Colon (tissue), 2 donors: ENCODE measurements at regions not wholly inside any gene's neighbourhood (a gene's known extent, or its start where the extent isn't known, plus 50 kb on each side); places are given as distances from the start of the nearest gene placed in this dataset.

Source experiments
- FAIRE-seq: peaks from 2 replicates; lab custom pipeline; 2012; peaks lifted over from hg19 to GRCh38; lab: Jason Lieb, UNC
- donor health status: control.
- donor health status: control.

DNA sequence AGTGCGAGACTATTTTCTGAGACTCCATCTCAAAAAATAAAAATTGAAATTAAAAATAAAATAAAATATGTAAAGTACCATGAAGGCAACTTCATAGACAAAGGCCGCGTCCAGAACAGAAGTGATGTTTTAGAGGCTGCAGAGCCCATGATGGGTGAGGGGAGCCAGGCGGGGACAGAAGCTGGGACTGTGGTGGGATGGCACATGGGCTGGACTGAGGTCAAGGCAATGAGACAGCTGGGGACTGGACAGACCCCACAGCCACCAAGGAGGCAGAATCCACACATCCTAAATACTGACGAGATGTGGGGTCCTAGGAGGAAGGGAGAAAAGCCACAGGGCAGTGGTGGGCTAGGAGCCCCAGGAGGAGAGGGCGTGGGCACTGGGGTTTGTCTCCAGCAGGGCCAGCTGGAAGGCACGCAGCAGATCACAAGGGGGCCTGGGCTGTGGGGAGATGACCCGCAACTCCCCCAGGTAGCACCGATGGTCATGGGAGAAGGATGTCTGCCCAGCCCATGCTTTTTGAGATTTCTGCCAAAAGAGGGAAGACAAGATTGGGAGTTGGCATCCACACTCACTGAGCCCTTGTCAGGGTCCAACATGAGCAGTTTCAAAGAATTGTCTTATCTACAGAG lies 74.3 kb downstream of the KCNF1 start:
- FAIRE-seq, result no peak

DNA sequence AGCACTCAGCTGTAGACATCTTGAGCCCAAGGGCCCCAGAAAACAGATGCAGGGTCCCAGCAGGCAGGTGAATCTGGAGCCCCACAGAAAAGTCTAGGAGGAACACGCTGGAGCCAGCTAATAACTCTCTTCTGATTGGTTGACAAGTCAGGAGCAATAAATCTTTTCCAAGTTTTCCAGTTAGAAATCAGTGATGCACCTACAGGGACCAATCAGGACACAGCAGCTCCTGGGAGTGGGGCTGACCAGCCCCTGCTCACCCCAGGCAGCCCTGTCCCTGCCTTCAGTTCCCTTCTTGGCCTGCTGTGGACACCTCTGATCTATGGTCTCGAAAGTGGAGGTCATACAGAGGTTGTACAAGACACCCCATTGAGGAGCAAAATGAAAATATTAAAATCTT lies 75.7 kb downstream of the KCNF1 start:
- FAIRE-seq, result no peak

DNA sequence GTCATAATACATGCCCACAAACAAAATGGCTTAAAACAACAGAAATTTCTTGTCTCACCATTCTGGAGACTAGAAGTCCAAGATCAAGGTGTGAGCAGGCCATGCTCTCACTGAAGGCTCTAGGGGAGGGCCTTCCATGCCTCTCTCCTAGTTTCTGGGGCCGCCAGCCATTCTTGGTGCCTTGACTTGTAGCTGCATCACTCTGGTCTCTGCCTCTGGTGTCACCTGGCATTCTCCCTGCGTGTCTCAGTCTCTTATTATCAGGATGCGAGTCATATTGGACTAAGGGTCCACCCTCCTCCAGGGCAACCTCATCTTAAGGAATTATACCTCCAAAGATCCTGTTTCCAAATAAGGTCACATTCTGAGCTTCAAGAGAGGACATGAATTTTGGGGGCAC lies 76.1 kb downstream of the KCNF1 start:
- no peak for FAIRE-seq

DNA sequence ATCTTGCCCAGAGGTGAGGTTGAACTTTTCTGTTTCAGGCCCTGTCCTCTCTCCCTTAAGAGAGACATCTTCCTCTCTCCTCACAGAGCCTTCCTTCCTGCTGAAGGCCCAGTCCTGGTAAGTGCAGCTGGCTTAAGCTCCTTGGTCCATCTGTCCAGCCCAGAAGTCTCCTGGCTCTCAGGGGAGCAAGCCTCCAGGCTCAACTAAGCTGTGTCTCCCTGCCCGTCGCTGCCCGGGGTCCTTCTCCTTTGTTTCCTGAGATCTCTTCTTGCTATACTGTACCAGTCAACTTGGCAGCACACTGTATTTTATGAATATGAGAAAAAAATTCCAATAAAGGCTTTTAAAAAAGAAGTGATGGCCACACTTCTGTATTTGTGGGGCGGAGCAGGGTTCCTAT lies 77.4 kb downstream of the KCNF1 start:
- no peak for FAIRE-seq

DNA sequence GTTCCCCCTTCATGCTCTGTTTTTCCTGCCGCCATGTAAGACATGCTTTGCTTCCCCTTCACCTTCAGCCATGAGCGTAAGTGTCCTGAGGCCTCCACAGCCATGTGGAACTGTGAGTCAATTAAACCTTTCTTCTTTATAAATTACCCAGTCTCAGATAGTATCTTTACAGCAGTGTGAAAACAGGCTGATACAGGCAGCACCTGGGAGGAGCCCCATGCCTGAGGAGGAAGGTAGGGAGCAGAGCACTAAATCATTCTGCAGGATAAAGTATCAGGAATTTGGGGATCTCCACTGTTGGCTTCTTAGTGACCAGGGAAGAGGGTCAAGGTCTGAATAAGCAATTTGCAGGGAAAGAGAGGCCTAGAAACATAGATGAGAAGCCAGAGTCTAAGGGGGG lies 78.0 kb downstream of the KCNF1 start:
- no peak for FAIRE-seq

DNA sequence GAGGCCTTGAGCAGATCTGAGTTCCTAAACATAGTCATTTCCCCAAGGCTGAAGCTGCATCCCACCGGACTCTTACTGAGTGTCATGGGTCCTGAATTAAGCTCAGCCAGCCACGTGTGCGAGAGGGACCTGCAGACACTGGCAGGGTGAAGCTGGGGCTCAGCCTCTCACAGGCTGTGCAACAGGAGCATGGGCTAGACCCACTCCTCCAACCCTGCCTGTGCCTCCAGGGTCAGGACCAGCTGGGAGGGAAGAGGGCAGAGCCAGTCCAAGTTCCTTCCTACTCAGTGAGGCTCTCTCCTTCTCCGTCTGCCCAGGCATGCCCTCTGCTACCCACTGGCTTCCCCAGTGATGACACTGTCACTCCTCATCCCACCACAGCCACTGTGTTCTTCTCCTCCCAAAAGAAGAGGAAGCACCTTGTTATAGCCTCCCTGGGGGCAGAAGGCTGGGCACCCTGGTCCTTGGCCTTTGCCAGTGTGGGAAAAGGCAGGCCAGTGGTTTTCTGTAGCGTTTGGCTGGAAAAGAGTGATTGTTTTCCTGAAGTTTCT lies 78.9 kb downstream of the KCNF1 start:
- no peak for FAIRE-seq

DNA sequence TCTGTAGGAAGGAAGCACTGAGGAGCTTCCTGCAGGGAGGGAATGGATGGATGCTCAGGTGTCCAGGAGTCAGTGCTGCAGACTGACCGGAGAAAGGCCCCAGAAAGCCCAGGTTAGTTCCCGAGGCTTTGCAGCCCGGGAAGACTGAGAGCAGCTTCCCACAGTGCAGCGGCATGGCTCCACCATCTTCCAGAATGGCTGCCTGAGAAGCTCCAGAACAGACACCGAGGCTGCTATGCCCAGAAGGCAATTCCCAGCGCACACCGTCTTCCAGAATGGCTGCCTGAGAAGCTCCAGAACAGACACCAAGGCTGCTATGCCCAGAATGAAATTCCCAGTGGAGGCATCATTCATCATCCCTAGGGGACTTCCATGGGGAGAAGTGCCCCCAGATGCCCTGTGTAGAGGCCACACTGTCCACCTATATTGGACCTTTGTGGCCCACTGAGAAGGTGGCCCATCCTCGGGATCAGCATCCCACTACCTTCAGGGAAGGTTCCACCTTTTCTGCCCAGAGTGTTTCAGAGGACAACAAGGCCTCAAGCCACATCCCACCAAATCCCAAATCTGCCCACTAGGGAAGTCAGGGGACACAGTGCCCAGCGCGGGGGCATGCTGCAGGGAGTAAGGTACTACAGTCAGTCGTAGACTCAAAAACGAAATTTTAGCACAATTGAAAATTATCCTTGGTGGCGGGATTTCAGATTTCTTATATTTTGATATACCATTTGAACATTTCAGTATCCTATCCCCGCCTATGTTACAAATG lies 80.5 kb downstream of the KCNF1 start:
- no peak for FAIRE-seq

DNA sequence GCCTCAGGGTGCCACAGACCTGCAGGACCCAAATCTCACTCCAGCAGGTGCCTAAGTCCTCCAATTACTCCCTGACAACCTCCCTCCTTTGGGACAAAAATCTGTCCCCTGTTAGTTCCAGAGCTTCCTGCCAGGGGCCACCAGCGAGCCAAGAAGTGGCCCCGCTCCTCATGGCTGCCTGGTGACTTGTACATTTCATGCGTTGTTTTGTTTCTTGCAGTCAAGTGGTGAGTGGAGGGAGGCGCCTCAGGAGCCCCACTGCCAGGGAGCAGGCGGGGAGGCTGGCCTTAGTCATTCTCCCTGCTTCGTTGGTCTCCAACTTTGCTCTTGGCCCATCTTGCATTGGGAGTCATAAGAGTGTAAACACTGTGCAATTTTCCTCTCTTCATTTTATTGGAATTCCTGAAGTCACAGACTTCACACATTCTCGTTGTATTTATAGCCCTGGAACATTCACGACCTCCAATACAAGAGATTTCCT lies 81.3 kb downstream of the KCNF1 start:
- FAIRE-seq, result no peak

DNA sequence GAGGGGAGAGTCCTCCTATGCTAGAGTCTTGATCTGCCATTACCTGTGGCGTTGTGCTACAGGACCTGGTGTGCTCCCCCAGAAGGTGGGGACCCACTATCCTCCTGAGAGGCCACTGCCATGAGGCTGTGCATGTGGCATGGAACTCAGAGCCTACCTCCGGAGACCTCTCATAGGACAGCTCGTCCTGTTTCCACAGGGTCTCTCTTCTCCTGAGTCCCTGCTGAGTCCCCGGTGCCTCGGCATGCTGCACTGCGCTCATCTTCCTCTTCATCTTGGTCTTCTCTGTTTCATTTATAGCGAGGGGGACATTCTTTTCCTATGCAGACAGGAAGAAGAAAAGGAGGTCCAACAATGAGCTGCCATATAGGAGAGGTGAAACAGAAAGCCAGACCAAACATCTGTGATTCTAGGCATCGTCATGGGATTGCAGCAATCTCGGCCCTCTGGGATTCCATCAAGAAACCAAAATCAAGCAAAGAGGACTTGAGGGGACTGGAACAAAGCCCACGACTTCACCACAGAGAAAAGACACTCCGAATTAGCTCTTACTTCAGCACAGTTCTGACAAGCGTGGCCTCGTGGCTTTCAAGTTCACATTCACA lies 83.7 kb downstream of the KCNF1 start:
- FAIRE-seq, result no peak

DNA sequence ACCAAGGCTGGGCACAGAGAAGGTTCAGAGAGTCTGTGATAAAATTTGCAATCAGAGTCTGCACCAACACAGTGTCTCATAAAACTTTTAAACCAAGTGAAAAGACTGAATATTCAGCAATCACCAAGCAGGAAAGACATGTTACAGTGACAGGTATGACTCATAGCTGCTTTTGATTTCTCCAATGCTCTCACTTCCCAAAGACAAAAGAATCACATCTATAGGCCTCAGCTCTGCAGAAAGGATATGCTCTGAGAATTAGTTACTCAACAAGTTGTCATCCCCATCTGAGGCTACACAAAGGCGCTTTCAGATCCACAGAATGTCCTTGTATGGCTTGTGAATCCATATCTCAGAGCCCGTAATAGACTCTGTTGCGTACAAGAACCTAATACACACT lies 92.5 kb downstream of the KCNF1 start:
- FAIRE-seq, result no peak

DNA sequence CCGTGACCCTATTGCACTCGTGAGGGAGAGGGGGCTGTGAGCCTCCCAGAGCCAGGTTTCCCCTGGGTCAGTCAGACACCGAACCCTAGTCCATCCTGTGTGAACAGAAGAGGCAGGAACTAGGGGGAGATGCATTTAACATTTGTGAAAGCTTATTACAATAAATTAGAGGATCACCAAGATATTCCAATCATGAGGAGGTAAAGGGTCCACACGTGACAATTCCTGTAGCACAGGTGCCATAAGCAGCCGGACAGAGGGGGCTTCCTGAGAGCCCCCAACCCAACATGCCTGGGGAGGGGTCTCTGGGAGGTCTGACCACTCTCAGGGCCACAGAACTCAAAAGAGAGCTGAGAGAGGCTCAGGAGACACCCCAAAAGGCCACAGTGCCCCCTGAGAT lies 93.3 kb downstream of the KCNF1 start:
- FAIRE-seq, result no peak

DNA sequence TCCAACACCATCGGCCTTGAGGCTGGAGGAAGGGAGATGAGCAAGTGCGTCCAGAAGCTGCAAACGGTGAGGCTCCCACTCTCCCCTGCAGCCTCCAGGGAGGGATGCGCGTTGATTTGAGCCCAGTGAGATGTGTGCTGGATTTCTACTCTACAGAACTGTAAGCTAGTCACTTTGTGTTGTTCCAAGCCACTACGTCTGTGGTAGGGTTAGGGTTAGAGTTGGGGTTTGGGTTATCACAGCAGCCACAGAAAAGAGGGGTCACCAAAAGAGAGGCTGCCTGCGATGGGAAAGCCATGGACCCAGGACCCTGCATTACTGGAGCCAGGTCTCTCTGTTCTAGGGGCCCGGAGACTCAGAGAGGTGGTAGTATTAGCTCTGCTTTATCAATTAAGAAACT lies 94.5 kb downstream of the KCNF1 start:
- FAIRE-seq, result no peak

DNA sequence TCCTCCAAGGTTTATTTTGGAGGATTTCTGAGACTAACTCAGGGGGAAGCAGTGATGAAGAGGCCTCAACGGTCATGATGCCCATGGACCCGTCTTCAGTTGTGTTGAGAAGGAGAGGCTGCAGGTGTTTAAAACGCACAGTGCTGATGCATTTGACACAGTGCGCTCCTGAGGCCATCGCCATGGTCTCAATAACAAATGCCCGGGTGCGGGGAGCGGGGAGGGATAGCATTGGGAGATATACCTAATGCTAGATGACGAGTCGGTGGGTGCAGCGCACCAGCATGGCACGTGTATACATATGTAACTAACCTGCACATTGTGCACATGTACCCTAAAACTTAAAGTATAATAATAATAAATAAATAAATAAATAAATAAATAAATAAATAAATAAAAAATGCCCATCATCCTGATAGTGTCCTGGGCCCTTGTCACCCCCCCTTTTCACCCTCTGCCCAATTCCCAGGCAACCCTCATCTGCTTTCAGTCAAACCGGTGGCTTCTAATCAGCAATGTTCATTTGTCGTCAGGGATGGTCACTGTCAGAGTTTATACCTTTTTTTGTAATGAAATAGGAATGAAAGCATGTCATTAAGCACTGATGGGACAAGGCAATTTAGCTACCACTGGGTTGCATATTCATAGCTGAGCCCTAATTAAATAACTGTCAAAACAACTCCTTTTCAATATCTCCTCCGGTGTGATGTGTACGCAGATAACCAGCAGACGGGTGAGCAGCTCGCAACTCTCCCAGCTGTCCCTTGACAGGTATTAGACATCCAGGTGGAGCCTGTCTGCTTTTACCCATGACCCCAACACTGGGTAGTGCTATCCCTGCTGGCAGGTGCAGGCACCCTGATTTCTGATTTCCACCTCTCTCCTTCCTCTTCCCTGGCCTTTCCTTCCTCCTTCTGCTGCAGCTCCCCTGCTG lies 95.9 kb downstream of the KCNF1 start:
- no peak for FAIRE-seq

DNA sequence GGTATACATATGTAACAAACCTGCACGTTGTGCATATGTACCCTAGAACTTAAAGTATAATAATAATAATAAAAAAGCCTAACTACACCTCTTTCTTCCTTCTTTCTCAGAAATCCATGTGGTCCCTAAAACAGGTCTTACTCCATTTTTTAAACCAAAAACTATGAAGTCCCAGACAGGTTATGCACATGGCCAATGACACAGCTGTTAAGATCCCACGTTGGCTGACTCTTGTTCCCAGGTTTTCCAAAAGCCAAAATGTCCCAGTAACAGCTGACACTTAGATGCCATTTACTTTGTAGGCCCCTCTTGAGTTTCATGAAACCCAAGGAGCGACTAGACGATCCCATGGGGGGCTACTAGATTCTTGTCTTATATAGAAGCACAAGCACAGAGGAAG lies 97.0 kb downstream of the KCNF1 start:
- no peak for FAIRE-seq

DNA sequence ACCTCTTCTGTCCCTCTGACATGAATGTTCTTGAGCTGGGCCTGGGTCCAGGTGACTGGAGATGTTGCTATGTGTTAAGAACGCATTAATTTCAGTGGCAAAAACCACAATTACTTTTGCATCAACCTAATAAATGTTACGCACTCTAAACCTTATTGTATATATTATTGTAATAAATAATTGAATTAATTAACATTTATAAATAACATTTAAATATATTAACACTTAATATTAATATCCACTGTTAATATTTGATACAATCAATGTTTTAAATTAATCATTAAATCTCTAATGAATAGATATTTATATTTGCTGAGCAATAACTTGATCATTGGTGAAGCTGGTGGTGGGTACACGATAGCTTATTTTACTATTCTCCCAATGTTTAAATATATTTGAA lies 97.4 kb downstream of the KCNF1 start:
- FAIRE-seq, result no peak

DNA sequence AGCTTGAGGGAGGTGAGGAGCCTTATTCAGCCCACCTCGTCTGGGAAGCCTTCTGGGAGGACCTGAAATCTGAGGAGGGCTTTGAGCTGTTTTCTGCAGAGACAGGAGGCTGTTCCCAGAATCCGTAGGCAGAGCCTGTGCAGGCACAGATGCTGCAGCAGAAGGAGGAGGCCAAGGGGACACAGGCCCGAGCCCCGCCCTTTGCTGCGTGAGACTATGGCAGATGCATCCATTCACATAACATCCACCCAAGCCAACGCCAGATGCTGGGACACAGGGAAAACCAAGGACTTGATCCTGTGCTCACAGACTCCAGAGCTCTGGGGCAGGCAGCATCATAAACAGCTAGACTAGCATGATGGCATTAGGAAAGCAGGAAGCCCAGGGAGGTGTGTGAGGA lies 98.2 kb downstream of the KCNF1 start:
- FAIRE-seq, result no peak

DNA sequence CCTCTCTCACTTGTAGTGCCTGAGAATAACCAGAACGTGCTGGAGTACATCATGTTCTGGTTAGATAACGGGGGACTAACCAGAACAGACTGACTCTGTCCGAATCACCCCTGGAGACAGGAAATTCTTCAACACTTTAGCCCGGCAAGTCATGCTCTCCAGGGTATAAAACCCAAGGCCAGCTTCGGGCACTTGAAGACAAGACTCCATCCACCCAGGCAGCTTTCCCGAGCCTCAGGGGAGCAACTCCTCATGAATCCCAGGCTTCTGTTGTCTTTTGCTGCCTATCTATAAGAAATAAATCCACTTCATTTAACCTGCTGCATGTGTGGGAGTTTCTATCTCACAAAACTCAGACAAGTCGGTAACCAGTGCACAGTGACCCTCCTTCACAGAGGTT lies 99.6 kb downstream of the KCNF1 start:
- FAIRE-seq, result no peak

DNA sequence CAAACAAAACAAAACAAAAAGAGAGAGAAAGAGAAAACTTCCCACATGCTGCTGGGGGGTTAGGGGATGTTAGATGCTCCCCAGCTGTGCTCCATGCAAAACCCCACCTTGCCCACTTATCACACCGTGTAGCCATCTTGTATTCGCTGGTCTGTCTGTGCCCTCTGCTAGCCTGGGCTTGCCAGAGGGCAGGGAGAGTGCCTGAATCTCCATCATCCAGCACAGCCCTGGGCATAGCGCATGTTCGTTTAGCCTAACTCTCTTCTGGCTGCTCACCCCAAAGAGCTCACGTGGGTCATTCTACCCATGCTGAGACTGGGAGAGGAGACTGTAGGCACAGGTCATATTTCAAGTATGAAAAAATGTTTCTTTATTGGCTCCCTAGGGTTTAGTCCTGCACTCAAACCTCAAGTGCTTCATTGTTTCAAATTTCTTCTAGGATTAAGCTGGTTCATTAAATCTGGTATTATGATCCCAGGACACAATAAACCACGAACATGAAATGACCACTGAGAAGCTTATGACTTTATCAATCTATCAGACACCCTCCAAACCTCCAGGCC lies 100.5 kb downstream of the KCNF1 start:
- FAIRE-seq, result no peak

DNA sequence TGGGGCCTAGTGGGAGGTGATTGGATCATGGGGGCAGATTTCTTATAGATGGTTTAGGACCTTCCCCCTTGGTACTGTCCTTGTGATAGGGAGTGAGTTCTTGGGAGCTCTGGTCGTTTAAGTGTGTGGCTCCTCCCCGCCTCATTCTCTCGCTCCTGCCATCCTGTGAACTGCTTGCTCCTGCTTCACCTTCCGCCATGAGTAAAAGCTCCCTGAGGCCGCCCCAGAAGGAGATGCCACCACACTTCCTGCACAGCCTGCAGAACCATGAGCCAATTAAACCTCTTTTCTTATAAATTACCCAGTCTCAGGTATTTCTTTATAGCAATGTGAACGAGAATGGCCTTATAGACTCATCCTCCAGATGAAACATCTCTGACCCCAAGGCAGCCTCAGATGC lies 101.5 kb downstream of the KCNF1 start:
- no peak for FAIRE-seq

DNA sequence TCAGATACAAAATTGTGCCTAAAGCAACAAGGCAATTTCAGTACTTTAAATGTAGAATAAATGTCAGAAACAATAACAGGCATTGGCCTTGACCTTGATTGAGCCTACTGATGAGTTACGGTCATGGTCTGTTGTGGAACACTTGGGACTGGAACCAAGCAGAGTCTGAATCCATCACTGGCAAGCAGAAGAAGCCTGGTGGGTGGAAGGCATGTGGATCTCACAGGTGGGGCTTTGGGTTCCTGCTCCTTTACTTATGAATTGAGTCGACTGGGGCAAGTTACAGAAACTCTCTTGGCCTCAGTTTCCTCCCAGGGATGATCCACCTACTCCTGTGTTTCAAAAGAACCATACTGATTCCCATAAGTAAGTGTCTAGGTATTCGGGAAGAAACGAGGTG lies 102.3 kb downstream of the KCNF1 start:
- FAIRE-seq, result no peak

DNA sequence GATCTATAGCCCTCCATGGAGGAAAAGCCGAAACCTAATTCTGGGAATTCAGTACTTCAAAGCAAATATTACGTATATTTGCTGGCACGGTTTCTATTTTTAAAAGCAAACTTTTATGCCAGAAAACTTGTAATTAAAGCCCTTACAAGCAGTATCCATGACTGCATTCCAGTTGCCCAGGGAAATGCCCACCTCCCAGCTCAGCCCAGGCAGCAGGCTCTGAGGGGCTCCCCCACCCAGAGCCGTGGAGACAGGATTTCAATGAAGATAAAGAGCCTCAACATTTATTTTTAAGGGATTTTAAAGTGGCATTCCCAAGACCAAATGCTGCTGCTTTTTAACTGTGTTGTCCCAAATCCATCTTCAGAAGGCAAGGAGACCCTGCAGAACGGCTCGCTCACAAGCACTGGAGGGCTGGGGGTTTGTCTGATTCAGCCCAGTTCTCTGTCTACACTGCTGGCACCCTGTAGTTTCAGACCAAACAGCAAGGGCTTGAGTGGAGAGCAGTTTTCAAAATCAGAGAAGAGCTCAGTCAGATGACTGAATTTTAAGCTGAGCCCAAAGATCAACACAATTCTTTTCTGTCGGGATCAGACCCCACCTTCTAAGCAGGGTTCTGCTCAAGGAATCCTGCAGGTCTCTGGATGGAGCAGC lies 105.1 kb downstream of the KCNF1 start:
- no peak for FAIRE-seq
